SK-N-MC (cell line): ENCODE measurements at regions not wholly inside any gene's neighbourhood (a gene's known extent, or its start where the extent isn't known, plus 50 kb on each side); places are given as distances from the start of the nearest gene placed in this dataset.

Experiments used
- EZH2 ChIP-seq: fragments of 200-600 bp; sonication (generic); IDR thresholded peaks from one replicate; pipeline ENCODE4 v1.6.1; 2017; ENCODE audit warnings: antibody characterized with exemption
- FOXP2 ChIP-seq: optimal IDR thresholded peaks from 2 replicates; pipeline ENCODE3; 2011; ENCODE audit warnings: mild to moderate bottlenecking, moderate library complexity; ENCODE audit not compliant: insufficient read depth; ENCODE audit errors: extremely low read length, control extremely low read depth
- POLR2AphosphoS5 ChIP-seq: IDR thresholded peaks from 2 replicates; pipeline ENCODE4 v1.6.1; 2012; ENCODE audit warnings: mild to moderate bottlenecking, low read depth, low read length, borderline replicate concordance

DNA sequence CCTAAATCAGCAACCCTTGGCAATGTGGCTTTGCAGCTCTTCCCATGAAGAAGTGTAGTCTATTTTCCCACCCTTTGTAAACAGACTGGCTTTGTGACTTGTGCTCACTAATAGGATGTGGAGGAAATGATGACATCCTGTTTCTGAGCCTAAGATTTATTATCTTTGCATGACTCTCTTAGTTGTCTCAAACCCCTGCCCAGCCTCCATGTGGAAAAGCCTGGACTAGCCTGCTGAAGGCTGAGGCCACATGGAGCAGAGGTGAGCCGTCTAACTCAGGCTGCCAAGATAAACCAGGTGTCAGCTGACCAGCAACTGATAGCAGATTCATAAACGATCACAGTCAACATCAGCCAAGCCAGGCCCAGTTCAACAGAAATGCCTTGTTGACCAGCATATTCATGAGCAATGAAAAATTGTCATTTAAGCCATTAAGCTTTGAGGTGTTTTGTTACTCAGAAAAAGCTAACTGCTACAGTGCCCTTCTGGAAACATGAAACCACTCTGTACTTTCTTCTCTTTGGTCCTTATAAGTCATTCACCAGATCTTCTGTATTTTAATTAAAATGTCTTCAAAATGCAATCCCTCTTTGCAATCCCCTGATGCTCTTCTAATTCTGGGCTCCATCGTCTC is 586.3 kb upstream of the ANKRD30A start:
- no peak for TF ChIP-seq EZH2
- TF ChIP-seq FOXP2 = no peak
- TF ChIP-seq POLR2AphosphoS5 = no peak
